ENCODE measurements at regions not wholly inside any gene's neighbourhood (a gene's known extent, or its start where the extent isn't known, plus 50 kb on each side); places are given as distances from the start of the nearest gene placed in this dataset.

- Histone ChIP-seq H3K9me3 (no peaks in the 10 kb centered on the region), H3K4me1 (ENCODE audit: control insufficient read depth in 1 of 2, insufficient read depth in 1 of 2, low read depth in 1 of 2, low read length in 1 of 2) (no peaks in the 10 kb centered on the region), H3K27ac (no peak overlapping the region), H3K36me3 (no peaks in the 10 kb centered on the region), H3K4me3 (ENCODE audit: low read depth in 1 of 2, low read length in 1 of 2) (no peak overlapping the region), H3K27me3 (no peaks in the 10 kb centered on the region)
- TF ChIP-seq CTCF (IDR thresholded peaks at IDR 0.05), result no peak
These were observed 395.8 kb downstream of the NPIPA8 start for GRCh38 chr16:17940584-17941364.

- Histone ChIP-seq H3K9me3 (no peaks in the 10 kb centered on the region), H3K4me3 (ENCODE audit: low read depth in 1 of 2, low read length in 1 of 2) (no peak overlapping the region), H3K4me1 (ENCODE audit: control insufficient read depth in 1 of 2, insufficient read depth in 1 of 2, low read depth in 1 of 2, low read length in 1 of 2) (no peaks in the 10 kb centered on the region), H3K27ac (no peak overlapping the region), H3K27me3 (no peaks in the 10 kb centered on the region), H3K36me3 (no peaks in the 10 kb centered on the region)
- TF ChIP-seq CTCF (IDR thresholded peaks at IDR 0.05), result no peak
These were observed 396.8 kb downstream of the NPIPA8 start for GRCh38 chr16:17939723-17940122.

GRCh38 chr16:17939122-17939536 lies 397.4 kb downstream of the NPIPA8 start:
- Histone ChIP-seq H3K4me3 (ENCODE audit: low read depth in 1 of 2, low read length in 1 of 2) (no peak overlapping the region), H3K9me3 (no peaks in the 10 kb centered on the region)

GRCh38 chr16:17938546-17938945 lies 398.0 kb downstream of the NPIPA8 start:
- no peak for TF ChIP-seq CTCF (IDR thresholded peaks at IDR 0.05)
- H3K36me3 ChIP-seq, result no peaks in the 10 kb centered on the region
- no peaks in the 10 kb centered on the region for H3K9me3 ChIP-seq
- H3K27me3 ChIP-seq, result no peaks in the 10 kb centered on the region
- H3K4me1 ChIP-seq (ENCODE audit: control insufficient read depth in 1 of 2, insufficient read depth in 1 of 2, low read depth in 1 of 2, low read length in 1 of 2), result no peaks in the 10 kb centered on the region
- no peak overlapping the region for H3K27ac ChIP-seq
- H3K4me3 ChIP-seq (ENCODE audit: low read depth in 1 of 2, low read length in 1 of 2), result no peak overlapping the region

More at GRCh38 chr16:17939122-17939536, 397.4 kb downstream of the NPIPA8 start:
- Histone ChIP-seq H3K27ac (no peak overlapping the region), H3K4me1 (ENCODE audit: control insufficient read depth in 1 of 2, insufficient read depth in 1 of 2, low read depth in 1 of 2, low read length in 1 of 2) (no peaks in the 10 kb centered on the region), H3K27me3 (no peaks in the 10 kb centered on the region), H3K36me3 (no peaks in the 10 kb centered on the region)
- TF ChIP-seq CTCF (IDR thresholded peaks at IDR 0.05), result no peak

- H3K27me3 ChIP-seq, result no peaks in the 10 kb centered on the region
- H3K27ac ChIP-seq, result no peak overlapping the region
- no peaks in the 10 kb centered on the region for H3K9me3 ChIP-seq
- no peak overlapping the region for H3K4me3 ChIP-seq (ENCODE audit: low read depth in 1 of 2, low read length in 1 of 2)
- no peaks in the 10 kb centered on the region for H3K36me3 ChIP-seq
- no peak for TF ChIP-seq CTCF (IDR thresholded peaks at IDR 0.05)
- H3K4me1 ChIP-seq (ENCODE audit: control insufficient read depth in 1 of 2, insufficient read depth in 1 of 2, low read depth in 1 of 2, low read length in 1 of 2), result no peaks in the 10 kb centered on the region
These were observed 399.7 kb downstream of the NPIPA8 start for GRCh38 chr16:17936766-17937402.

All from neutrophil (primary cell).